WTC11 (cell line): ENCODE measurements at regions not wholly inside any gene's neighbourhood (a gene's known extent, or its start where the extent isn't known, plus 50 kb on each side); places are given as distances from the start of the nearest gene placed in this dataset.

Experiments used
- ATAC-seq: fragments of 200-7000 bp; cut with Tn5 transposase; 2 replicates; pipeline ENCODE4 v1.10.0; 2021; ENCODE audit warnings: mild to moderate bottlenecking, moderate library complexity
- CTCF ChIA-PET: fragments of 300-600 bp; sonication (Branson Sonifier 250); formaldehyde crosslinking; loops from one replicate; lab custom pipeline; 2021; ENCODE audit warnings: antibody characterized with exemption; lab: Charles Lee
- POLR2A ChIA-PET: fragments of 350-600 bp; sonication (Branson Sonifier 250); formaldehyde crosslinking; loops from one replicate; lab custom pipeline; 2021; ENCODE audit warnings: antibody characterized with exemption; lab: Charles Lee
- DNase-seq: peaks from one replicate; pipeline ENCODE4 v3.0.0; 2021; ENCODE audit warnings: low spot score
- H3K27ac Mint-ChIP-seq: 2 replicates; pipeline ENCODE4 v1.8.0; 2021; ENCODE audit warnings: mixed read lengths
- H3K27me3 Mint-ChIP-seq: 2 replicates; pipeline ENCODE4 v1.8.0; 2021; ENCODE audit warnings: low read depth, mild to moderate bottlenecking, moderate library complexity, mixed read lengths
- H3K36me3 Mint-ChIP-seq: 2 replicates; pipeline ENCODE4 v1.8.0; 2021; ENCODE audit warnings: mixed read lengths
- H3K4me1 Mint-ChIP-seq: 2 replicates; pipeline ENCODE4 v1.8.0; 2022; ENCODE audit warnings: mixed read lengths
- H3K4me3 Mint-ChIP-seq: 2 replicates; pipeline ENCODE4 v1.8.0; 2021; ENCODE audit warnings: mild to moderate bottlenecking, moderate library complexity, mixed read lengths
- H3K9me3 Mint-ChIP-seq: 2 replicates; pipeline ENCODE4 v1.8.0; 2021; ENCODE audit warnings: mixed read lengths
- ARID4B ChIP-seq: sonication (generic); formaldehyde crosslinking; IDR thresholded peaks from 2 replicates; pipeline ENCODE4 v1.8.0; 2023; ENCODE audit warnings: missing genetic modification reagents, mild to moderate bottlenecking, borderline replicate concordance
- ATF1 ChIP-seq: sonication (generic); formaldehyde crosslinking; IDR thresholded peaks from 2 replicates; pipeline ENCODE4 v1.8.1; 2023; ENCODE audit warnings: mild to moderate bottlenecking, moderate library complexity, missing genetic modification reagents
- CBFB ChIP-seq: sonication (generic); formaldehyde crosslinking; IDR thresholded peaks from 2 replicates; pipeline ENCODE4 v1.8.1; 2022; ENCODE audit warnings: mild to moderate bottlenecking, low read depth, missing genetic modification reagents
- E2F4 ChIP-seq: sonication (generic); formaldehyde crosslinking; IDR thresholded peaks from 2 replicates; pipeline ENCODE4 v1.8.1; 2022; ENCODE audit warnings: low read depth, mild to moderate bottlenecking, moderate library complexity, missing genetic modification reagents, borderline replicate concordance
- FOXJ3 ChIP-seq: sonication (generic); formaldehyde crosslinking; IDR thresholded peaks from 2 replicates; pipeline ENCODE4 v1.9.0; 2021; ENCODE audit warnings: missing genetic modification reagents, mild to moderate bottlenecking, borderline replicate concordance
- FOXP1 ChIP-seq: sonication (generic); formaldehyde crosslinking; IDR thresholded peaks from 2 replicates; pipeline ENCODE4 v1.8.0; 2022; ENCODE audit warnings: missing genetic modification reagents, mild to moderate bottlenecking, moderate library complexity, borderline replicate concordance
- MAX ChIP-seq: sonication (generic); formaldehyde crosslinking; IDR thresholded peaks from 2 replicates; pipeline ENCODE4 v1.8.0; 2022; ENCODE audit warnings: mild to moderate bottlenecking, missing genetic modification reagents
- MLX ChIP-seq: sonication (generic); formaldehyde crosslinking; IDR thresholded peaks from 2 replicates; pipeline ENCODE4 v1.8.1; 2023; ENCODE audit warnings: mild to moderate bottlenecking, missing genetic modification reagents, moderate library complexity
- MXD4 ChIP-seq: fragments of 250-450 bp; sonication (Bioruptor Pico); IDR thresholded peaks from 2 replicates; pipeline ENCODE4 v1.8.0; 2021; ENCODE audit warnings: mild to moderate bottlenecking, moderate library complexity, borderline replicate concordance
- NFATC4 ChIP-seq: fragments of 250-450 bp; sonication (Bioruptor Pico); IDR thresholded peaks from 2 replicates; pipeline ENCODE4 v1.9.0; 2021; ENCODE audit warnings: mild to moderate bottlenecking
- NFYB ChIP-seq: sonication (generic); formaldehyde crosslinking; conservative IDR thresholded peaks from 2 replicates; pipeline ENCODE4 v1.8.0; 2022; ENCODE audit warnings: low read depth, missing genetic modification reagents
- OVOL2 ChIP-seq: fragments of 250-450 bp; sonication (Bioruptor Pico); IDR thresholded peaks from 2 replicates; pipeline ENCODE4 v1.9.0; 2021; ENCODE audit warnings: mild to moderate bottlenecking, borderline replicate concordance
- RELA ChIP-seq: sonication (generic); formaldehyde crosslinking; IDR thresholded peaks from 2 replicates; pipeline ENCODE4 v1.8.1; 2022; ENCODE audit warnings: missing genetic modification reagents, mild to moderate bottlenecking, borderline replicate concordance
- TCF7 ChIP-seq: sonication (generic); formaldehyde crosslinking; IDR thresholded peaks from 2 replicates; pipeline ENCODE4 v1.8.0; 2022; ENCODE audit warnings: mild to moderate bottlenecking, low read depth, missing genetic modification reagents, moderate library complexity
- ZBTB21 ChIP-seq: sonication (generic); formaldehyde crosslinking; IDR thresholded peaks from 2 replicates; pipeline ENCODE4 v1.8.1; 2023; ENCODE audit warnings: mild to moderate bottlenecking, missing genetic modification reagents, borderline replicate concordance
- ZNF263 ChIP-seq: sonication (generic); formaldehyde crosslinking; IDR thresholded peaks from 2 replicates; pipeline ENCODE4 v1.8.1; 2022; ENCODE audit warnings: low read depth, mild to moderate bottlenecking, moderate library complexity, missing genetic modification reagents
- ZNF396 ChIP-seq: fragments of 250-450 bp; sonication (Bioruptor Pico); IDR thresholded peaks from 2 replicates; pipeline ENCODE4 v1.8.0; 2021; ENCODE audit warnings: mild to moderate bottlenecking, moderate library complexity, borderline replicate concordance
- TF ChIP-seq, protein P1 (sequence below): fragments of 250-450 bp; sonication (Bioruptor Pico); IDR thresholded peaks from 2 replicates; pipeline ENCODE4 v1.9.0; 2021; ENCODE audit warnings: moderate library complexity, mild to moderate bottlenecking, inconsistent platforms, borderline replicate concordance
- TF ChIP-seq, protein P2 (sequence below): sonication (generic); formaldehyde crosslinking; IDR thresholded peaks from 2 replicates; pipeline ENCODE4 v1.8.1; 2022; ENCODE audit warnings: mild to moderate bottlenecking, moderate library complexity, missing genetic modification reagents
- TF ChIP-seq, protein P3 (sequence below): fragments of 250-450 bp; sonication (Bioruptor Pico); IDR thresholded peaks from 2 replicates; pipeline ENCODE4 v1.9.0; 2021; ENCODE audit warnings: mild to moderate bottlenecking
- TF ChIP-seq, protein P4 (sequence below): fragments of 250-450 bp; sonication (Bioruptor Pico); IDR thresholded peaks from 2 replicates; pipeline ENCODE4 v2.1.2; 2022; ENCODE audit warnings: mild to moderate bottlenecking, moderate library complexity
- TF ChIP-seq, protein P5 (sequence below): sonication (generic); formaldehyde crosslinking; IDR thresholded peaks from 2 replicates; pipeline ENCODE4 v1.8.0; 2022; ENCODE audit warnings: mild to moderate bottlenecking, missing genetic modification reagents

- ATAC-seq (no peak), DNase-seq (no peak)
- Mint-ChIP-seq H3K27me3 (peaks cover 9% of the 10 kb centered on the region), H3K9me3 (peaks cover 10% of the 10 kb centered on the region), H3K4me1 (no peaks in the 10 kb centered on the region), H3K4me3 (no peak overlapping the region), H3K36me3 (no peaks in the 10 kb centered on the region), H3K27ac (no peak overlapping the region)
- POLR2A ChIA-PET = no interaction called here
- CTCF ChIA-PET = interaction anchor here (0.6 to 1.1 kb wide), 3 partner anchors 107 to 175 kb away, joined by 3 read pairs; no protein-coding TSS in a partner anchor
- TF ChIP-seq ZBTB21 (no peak), ATF1 (CRISPR knock-in tag) (no peak), CBFB (CRISPR knock-in tag) (no peak), MLX (no peak), ARID4B (no peak), FOXJ3 (CRISPR knock-in tag) (no peak), ZNF396 (CRISPR knock-in tag) (no peak), NFYB (CRISPR knock-in tag) (no peak), MXD4 (CRISPR knock-in tag) (no peak), NFATC4 (CRISPR knock-in tag) (no peak), TCF7 (CRISPR knock-in tag) (no peak), FOXP1 (no peak)
- TF ChIP-seq, protein P1, sequence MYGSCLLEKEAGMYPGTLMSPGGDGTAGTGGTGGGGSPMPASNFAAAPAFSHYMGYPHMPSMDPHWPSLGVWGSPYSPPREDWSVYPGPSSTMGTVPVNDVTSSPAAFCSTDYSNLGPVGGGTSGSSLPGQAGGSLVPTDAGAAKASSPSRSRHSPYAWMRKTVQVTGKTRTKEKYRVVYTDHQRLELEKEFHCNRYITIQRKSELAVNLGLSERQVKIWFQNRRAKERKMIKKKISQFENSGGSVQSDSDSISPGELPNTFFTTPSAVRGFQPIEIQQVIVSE (CRISPR knock-in tag) = no peak
- TF ChIP-seq, protein P2, sequence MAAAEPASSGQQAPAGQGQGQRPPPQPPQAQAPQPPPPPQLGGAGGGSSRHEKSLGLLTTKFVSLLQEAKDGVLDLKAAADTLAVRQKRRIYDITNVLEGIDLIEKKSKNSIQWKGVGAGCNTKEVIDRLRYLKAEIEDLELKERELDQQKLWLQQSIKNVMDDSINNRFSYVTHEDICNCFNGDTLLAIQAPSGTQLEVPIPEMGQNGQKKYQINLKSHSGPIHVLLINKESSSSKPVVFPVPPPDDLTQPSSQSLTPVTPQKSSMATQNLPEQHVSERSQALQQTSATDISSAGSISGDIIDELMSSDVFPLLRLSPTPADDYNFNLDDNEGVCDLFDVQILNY = no peak
- TF ChIP-seq, protein P3, sequence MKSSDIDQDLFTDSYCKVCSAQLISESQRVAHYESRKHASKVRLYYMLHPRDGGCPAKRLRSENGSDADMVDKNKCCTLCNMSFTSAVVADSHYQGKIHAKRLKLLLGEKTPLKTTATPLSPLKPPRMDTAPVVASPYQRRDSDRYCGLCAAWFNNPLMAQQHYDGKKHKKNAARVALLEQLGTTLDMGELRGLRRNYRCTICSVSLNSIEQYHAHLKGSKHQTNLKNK (CRISPR knock-in tag) = no peak
Observed at GRCh38 chr20:51162015-51162414, 139.1 kb upstream of the KCNG1 start.

GRCh38 chr20:51160821-51161220 lies 137.9 kb upstream of the KCNG1 start:
- ChIA-PET CTCF (interaction anchor here (1.9 kb wide), 1 partner anchor 173 kb away, joined by 5 read pairs; no protein-coding TSS in a partner anchor), POLR2A (no interaction called here)
- ATAC-seq (no peak), DNase-seq (no peak)
- Mint-ChIP-seq H3K4me3 (no peak overlapping the region), H3K27ac (no peak overlapping the region), H3K36me3 (no peaks in the 10 kb centered on the region), H3K27me3 (peaks cover 13% of the 10 kb centered on the region), H3K4me1 (peaks cover 10% of the 10 kb centered on the region), H3K9me3 (peaks cover 4% of the 10 kb centered on the region; the same call in 1 of the 2 replicates)
- TF ChIP-seq, protein P4, sequence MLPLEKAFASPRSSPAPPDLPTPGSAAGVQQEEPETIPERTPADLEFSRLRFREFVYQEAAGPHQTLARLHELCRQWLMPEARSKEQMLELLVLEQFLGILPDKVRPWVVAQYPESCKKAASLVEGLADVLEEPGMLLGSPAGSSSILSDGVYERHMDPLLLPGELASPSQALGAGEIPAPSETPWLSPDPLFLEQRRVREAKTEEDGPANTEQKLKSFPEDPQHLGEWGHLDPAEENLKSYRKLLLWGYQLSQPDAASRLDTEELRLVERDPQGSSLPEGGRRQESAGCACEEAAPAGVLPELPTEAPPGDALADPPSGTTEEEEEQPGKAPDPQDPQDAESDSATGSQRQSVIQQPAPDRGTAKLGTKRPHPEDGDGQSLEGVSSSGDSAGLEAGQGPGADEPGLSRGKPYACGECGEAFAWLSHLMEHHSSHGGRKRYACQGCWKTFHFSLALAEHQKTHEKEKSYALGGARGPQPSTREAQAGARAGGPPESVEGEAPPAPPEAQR (CRISPR knock-in tag) = no peak
- TF ChIP-seq RELA (CRISPR knock-in tag) (no peak), E2F4 (CRISPR knock-in tag) (no peak), FOXP1 (no peak), OVOL2 (CRISPR knock-in tag) (no peak), ZNF263 (CRISPR knock-in tag) (no peak), MAX (CRISPR knock-in tag) (no peak)
- TF ChIP-seq, protein P2 = no peak
- TF ChIP-seq, protein P5, sequence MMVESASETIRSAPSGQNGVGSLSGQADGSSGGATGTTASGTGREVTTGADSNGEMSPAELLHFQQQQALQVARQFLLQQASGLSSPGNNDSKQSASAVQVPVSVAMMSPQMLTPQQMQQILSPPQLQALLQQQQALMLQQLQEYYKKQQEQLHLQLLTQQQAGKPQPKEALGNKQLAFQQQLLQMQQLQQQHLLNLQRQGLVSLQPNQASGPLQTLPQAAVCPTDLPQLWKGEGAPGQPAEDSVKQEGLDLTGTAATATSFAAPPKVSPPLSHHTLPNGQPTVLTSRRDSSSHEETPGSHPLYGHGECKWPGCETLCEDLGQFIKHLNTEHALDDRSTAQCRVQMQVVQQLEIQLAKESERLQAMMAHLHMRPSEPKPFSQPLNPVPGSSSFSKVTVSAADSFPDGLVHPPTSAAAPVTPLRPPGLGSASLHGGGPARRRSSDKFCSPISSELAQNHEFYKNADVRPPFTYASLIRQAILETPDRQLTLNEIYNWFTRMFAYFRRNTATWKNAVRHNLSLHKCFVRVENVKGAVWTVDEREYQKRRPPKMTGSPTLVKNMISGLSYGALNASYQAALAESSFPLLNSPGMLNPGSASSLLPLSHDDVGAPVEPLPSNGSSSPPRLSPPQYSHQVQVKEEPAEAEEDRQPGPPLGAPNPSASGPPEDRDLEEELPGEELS = no peak
